ENCODE measurements at regions not wholly inside any gene's neighbourhood (a gene's known extent, or its start where the extent isn't known, plus 50 kb on each side); places are given as distances from the start of the nearest gene placed in this dataset.

- Histone ChIP-seq H3K36me3 (replicated peaks; ENCODE audit: insufficient read depth, low read depth) (no peaks in the 10 kb centered on the region), H3K4me2 (no peak overlapping the region)
These were observed 282.1 kb downstream of the ARHGAP12 start for GRCh38 chr10:31646519-31646918.

GRCh38 chr10:31645786-31646185 is 282.8 kb downstream of the ARHGAP12 start:
- WGBS (ENCODE audit: low lambda C conversion rate, missing lambda C conversion rate) = 76% methylated on average over 6 of the region's 6 CpGs
- no peak overlapping the region for H3K4me3 ChIP-seq
- no peaks in the 10 kb centered on the region for H3K36me3 ChIP-seq (replicated peaks; ENCODE audit: insufficient read depth, low read depth)
- H3K27me3 ChIP-seq = no peaks in the 10 kb centered on the region
- H3K9me3 ChIP-seq (ENCODE audit: low read depth) = no peaks in the 10 kb centered on the region
- TF ChIP-seq, protein P1, sequence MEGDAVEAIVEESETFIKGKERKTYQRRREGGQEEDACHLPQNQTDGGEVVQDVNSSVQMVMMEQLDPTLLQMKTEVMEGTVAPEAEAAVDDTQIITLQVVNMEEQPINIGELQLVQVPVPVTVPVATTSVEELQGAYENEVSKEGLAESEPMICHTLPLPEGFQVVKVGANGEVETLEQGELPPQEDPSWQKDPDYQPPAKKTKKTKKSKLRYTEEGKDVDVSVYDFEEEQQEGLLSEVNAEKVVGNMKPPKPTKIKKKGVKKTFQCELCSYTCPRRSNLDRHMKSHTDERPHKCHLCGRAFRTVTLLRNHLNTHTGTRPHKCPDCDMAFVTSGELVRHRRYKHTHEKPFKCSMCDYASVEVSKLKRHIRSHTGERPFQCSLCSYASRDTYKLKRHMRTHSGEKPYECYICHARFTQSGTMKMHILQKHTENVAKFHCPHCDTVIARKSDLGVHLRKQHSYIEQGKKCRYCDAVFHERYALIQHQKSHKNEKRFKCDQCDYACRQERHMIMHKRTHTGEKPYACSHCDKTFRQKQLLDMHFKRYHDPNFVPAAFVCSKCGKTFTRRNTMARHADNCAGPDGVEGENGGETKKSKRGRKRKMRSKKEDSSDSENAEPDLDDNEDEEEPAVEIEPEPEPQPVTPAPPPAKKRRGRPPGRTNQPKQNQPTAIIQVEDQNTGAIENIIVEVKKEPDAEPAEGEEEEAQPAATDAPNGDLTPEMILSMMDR (IDR thresholded peaks at IDR 0.05; ENCODE audit: poor library complexity) = no peak
- no peak for TF ChIP-seq EZH2 (IDR thresholded peaks at IDR 0.05; ENCODE audit: borderline replicate concordance)
- TF ChIP-seq EZH2phosphoT487 (IDR thresholded peaks at IDR 0.05; ENCODE audit: low read depth, severe bottlenecking, unreplicated experiment) = no peak
- H3K4me1 ChIP-seq (ENCODE audit: insufficient read depth) = peaks cover 12% of the 10 kb centered on the region
- no peaks in the 10 kb centered on the region for H3K9me2 ChIP-seq (replicated peaks; ENCODE audit: insufficient read depth)
- no peak for DNase-seq (ENCODE audit: low spot score)
- no peaks in the 10 kb centered on the region for H3K79me2 ChIP-seq
- no peak overlapping the region for H3K4me2 ChIP-seq
- no peaks in the 10 kb centered on the region for H4K20me1 ChIP-seq (ENCODE audit: insufficient read depth, poor library complexity, severe bottlenecking)
- H2AFZ ChIP-seq = no peak overlapping the region
- no peak overlapping the region for H3K27ac ChIP-seq

More at GRCh38 chr10:31646519-31646918, 282.1 kb downstream of the ARHGAP12 start:
- Histone ChIP-seq H3K4me1 (ENCODE audit: insufficient read depth) (peaks cover 12% of the 10 kb centered on the region), H3K79me2 (no peaks in the 10 kb centered on the region), H3K4me3 (no peak overlapping the region), H2AFZ (no peak overlapping the region), H3K9me2 (replicated peaks; ENCODE audit: insufficient read depth) (no peaks in the 10 kb centered on the region), H3K9me3 (ENCODE audit: low read depth) (no peaks in the 10 kb centered on the region), H3K27me3 (no peaks in the 10 kb centered on the region), H4K20me1 (ENCODE audit: insufficient read depth, poor library complexity, severe bottlenecking) (no peaks in the 10 kb centered on the region), H3K27ac (no peak overlapping the region)
- TF ChIP-seq EZH2 (IDR thresholded peaks at IDR 0.05; ENCODE audit: borderline replicate concordance) (no peak), EZH2phosphoT487 (IDR thresholded peaks at IDR 0.05; ENCODE audit: low read depth, severe bottlenecking, unreplicated experiment) (no peak)
- TF ChIP-seq, protein P1 (IDR thresholded peaks at IDR 0.05; ENCODE audit: poor library complexity) = no peak
- 92% methylated on average over 4 of the region's 4 CpGs for WGBS (ENCODE audit: low lambda C conversion rate, missing lambda C conversion rate)
- DNase-seq (ENCODE audit: low spot score) = no peak

DNA sequence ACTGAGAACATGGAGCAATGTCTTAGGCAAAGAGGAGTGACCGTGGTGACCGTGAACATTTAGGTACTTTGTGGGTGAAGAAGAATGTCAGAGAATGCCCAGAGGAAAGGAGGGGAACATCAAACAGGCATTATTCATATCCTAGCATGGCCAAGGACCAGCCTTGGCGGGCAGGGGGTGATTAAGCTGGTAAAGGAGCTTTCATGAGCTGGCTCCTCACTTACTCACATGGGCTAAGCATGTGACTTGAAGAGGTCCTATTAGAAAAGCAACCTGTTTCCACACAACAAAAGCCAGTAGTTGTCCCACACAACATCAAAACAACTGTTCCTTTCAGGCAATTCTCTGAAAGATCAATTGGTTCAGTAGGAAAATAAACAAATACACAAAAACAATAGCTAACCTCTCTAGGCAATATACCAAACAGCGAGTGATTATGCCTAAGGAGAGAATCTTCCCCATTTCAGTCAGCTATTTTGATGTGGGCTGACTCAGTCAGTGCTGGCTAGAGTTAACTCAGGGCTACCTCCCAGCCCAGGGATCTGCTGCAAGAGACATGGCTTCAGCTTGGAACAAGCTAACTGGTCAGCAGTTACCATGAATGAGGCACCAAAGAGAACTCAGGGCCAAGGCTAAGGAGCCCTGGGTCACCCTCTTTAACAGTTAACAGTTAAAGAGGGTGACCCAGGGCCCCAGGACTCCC is 283.5 kb downstream of the ARHGAP12 start:
- Histone ChIP-seq H3K4me1 (ENCODE audit: insufficient read depth) (peaks cover 12% of the 10 kb centered on the region), H4K20me1 (ENCODE audit: insufficient read depth, poor library complexity, severe bottlenecking) (no peaks in the 10 kb centered on the region), H3K9me3 (ENCODE audit: low read depth) (no peaks in the 10 kb centered on the region), H3K4me2 (no peak overlapping the region), H3K27ac (no peak overlapping the region), H3K9me2 (replicated peaks; ENCODE audit: insufficient read depth) (no peaks in the 10 kb centered on the region), H2AFZ (no peak overlapping the region), H3K27me3 (no peaks in the 10 kb centered on the region), H3K36me3 (replicated peaks; ENCODE audit: insufficient read depth, low read depth) (no peaks in the 10 kb centered on the region), H3K4me3 (no peak overlapping the region), H3K79me2 (no peaks in the 10 kb centered on the region)
- DNase-seq (ENCODE audit: low spot score) = no peak
- TF ChIP-seq EZH2 (IDR thresholded peaks at IDR 0.05; ENCODE audit: borderline replicate concordance) (no peak), EZH2phosphoT487 (IDR thresholded peaks at IDR 0.05; ENCODE audit: low read depth, severe bottlenecking, unreplicated experiment) (no peak)
- TF ChIP-seq, protein P1 (IDR thresholded peaks at IDR 0.05; ENCODE audit: poor library complexity) = no peak
- WGBS (ENCODE audit: low lambda C conversion rate, missing lambda C conversion rate) = 90% methylated on average over 4 of the region's 4 CpGs

Data from hepatocyte (in vitro differentiated cells).